Smooth muscle cell (in vitro differentiated cells): ENCODE measurements at regions not wholly inside any gene's neighbourhood (a gene's known extent, or its start where the extent isn't known, plus 50 kb on each side); places are given as distances from the start of the nearest gene placed in this dataset.

Experiments
- DNase-seq: peaks from one replicate; lab custom pipeline; 2025; ENCODE audit not compliant: unreplicated experiment; lab: John Stamatoyannopoulos, UW
- H2AFZ ChIP-seq: fragments of 200-600 bp; sonication (generic); 2 replicates; pipeline ENCODE4 v1.6.0; 2016; ENCODE audit warnings: antibody characterized with exemption, low read depth, mild to moderate bottlenecking
- H3F3A ChIP-seq: fragments of 200-600 bp; sonication (generic); 2 replicates; pipeline ENCODE4 v1.6.0; 2017; ENCODE audit warnings: antibody characterized with exemption, low read depth
- H3K27ac ChIP-seq: fragments of 200-600 bp; sonication (generic); 2 replicates; pipeline ENCODE4 v1.5.1; 2016; ENCODE audit warnings: low read depth, mild to moderate bottlenecking
- H3K27me3 ChIP-seq: fragments of 200-600 bp; sonication (generic); 2 replicates; pipeline ENCODE4 v1.6.1; 2016; ENCODE audit warnings: low read depth, mild to moderate bottlenecking
- H3K36me3 ChIP-seq: fragments of 200-600 bp; sonication (generic); 2 replicates; pipeline ENCODE4 v1.5.1; 2016; ENCODE audit warnings: low read depth
- H3K4me1 ChIP-seq: fragments of 200-600 bp; sonication (generic); 2 replicates; pipeline ENCODE4 v1.5.1; 2016; ENCODE audit warnings: low read depth
- H3K4me2 ChIP-seq: fragments of 200-600 bp; sonication (generic); 2 replicates; pipeline ENCODE4 v1.6.0; 2016; ENCODE audit warnings: mild to moderate bottlenecking
- H3K4me3 ChIP-seq: fragments of 200-600 bp; sonication (generic); 2 replicates; pipeline ENCODE4 v1.5.1; 2016; ENCODE audit warnings: mild to moderate bottlenecking
- H3K79me2 ChIP-seq: fragments of 200-600 bp; sonication (generic); 2 replicates; pipeline ENCODE4 v1.6.0; 2016; ENCODE audit warnings: low read depth, mild to moderate bottlenecking
- H3K9ac ChIP-seq: fragments of 200-600 bp; sonication (generic); 2 replicates; pipeline ENCODE4 v1.6.0; 2016; ENCODE audit warnings: low read depth
- H3K9me3 ChIP-seq: fragments of 200-600 bp; sonication (generic); replicated peaks from 2 replicates; pipeline ENCODE4 v1.5.1; 2016; ENCODE audit warnings: low read depth
- H4K20me1 ChIP-seq: fragments of 200-600 bp; sonication (generic); 2 replicates; pipeline ENCODE4 v1.6.0; 2016; ENCODE audit warnings: low read depth
- CTCF ChIP-seq: fragments of 200-600 bp; sonication (generic); IDR thresholded peaks from 2 replicates; pipeline ENCODE4 v1.5.1; 2017; ENCODE audit warnings: borderline replicate concordance, mild to moderate bottlenecking, antibody characterized with exemption; ENCODE audit not compliant: insufficient read depth, poor library complexity, severe bottlenecking
- WGBS: methylation state at CpG from one replicate; pipeline ENCODE4 v1.1.7; 2016; ENCODE audit warnings: low lambda C conversion rate; 5-methylcytosine and 5-hydroxymethylcytosine counted together

GRCh38 chr4:54844911-54845310 lies 187.2 kb downstream of the KIT start:
- H3F3A ChIP-seq: no peaks in the 10 kb centered on the region
- no peak overlapping the region for H2AFZ ChIP-seq
- no peak overlapping the region for H3K4me2 ChIP-seq
- no peaks in the 10 kb centered on the region for H3K36me3 ChIP-seq
- no peak for DNase-seq
- H3K27me3 ChIP-seq: no peaks in the 10 kb centered on the region
- 90% methylated on average over 2 of the region's 2 CpGs for WGBS
- H3K9ac ChIP-seq: no peak overlapping the region
- H3K27ac ChIP-seq: no peak overlapping the region
- no peak overlapping the region for H3K4me3 ChIP-seq
- H3K79me2 ChIP-seq: no peaks in the 10 kb centered on the region
- H3K9me3 ChIP-seq: no peaks in the 10 kb centered on the region
- no peak for TF ChIP-seq CTCF
- H4K20me1 ChIP-seq: no peaks in the 10 kb centered on the region
- H3K4me1 ChIP-seq: no peaks in the 10 kb centered on the region

GRCh38 chr4:54843946-54844345 lies 186.2 kb downstream of the KIT start:
- no peak overlapping the region for H2AFZ ChIP-seq
- no peak overlapping the region for H3K27ac ChIP-seq
- H3K27me3 ChIP-seq: no peaks in the 10 kb centered on the region
- H3K36me3 ChIP-seq: no peaks in the 10 kb centered on the region
- WGBS: 76% methylated on average over 3 of the region's 3 CpGs
- no peaks in the 10 kb centered on the region for H4K20me1 ChIP-seq
- H3K79me2 ChIP-seq: no peaks in the 10 kb centered on the region
- H3F3A ChIP-seq: no peaks in the 10 kb centered on the region
- TF ChIP-seq CTCF: no peak
- no peak overlapping the region for H3K4me3 ChIP-seq
- H3K9ac ChIP-seq: no peak overlapping the region
- no peaks in the 10 kb centered on the region for H3K4me1 ChIP-seq
- no peak for DNase-seq
- H3K9me3 ChIP-seq: no peaks in the 10 kb centered on the region
- no peak overlapping the region for H3K4me2 ChIP-seq

- Histone ChIP-seq H3K27ac (no peak overlapping the region), H3K9ac (no peak overlapping the region), H3K9me3 (no peaks in the 10 kb centered on the region), H3F3A (no peaks in the 10 kb centered on the region), H3K4me1 (no peaks in the 10 kb centered on the region), H3K4me3 (no peak overlapping the region), H3K79me2 (no peaks in the 10 kb centered on the region), H3K36me3 (no peaks in the 10 kb centered on the region), H4K20me1 (no peaks in the 10 kb centered on the region), H3K27me3 (no peaks in the 10 kb centered on the region), H3K4me2 (no peak overlapping the region), H2AFZ (no peak overlapping the region)
- TF ChIP-seq CTCF: no peak
- no peak for DNase-seq
- 89% methylated on average over 6 of the region's 6 CpGs for WGBS
These were observed 185.3 kb downstream of the KIT start for GRCh38 chr4:54843106-54843505.

GRCh38 chr4:54842656-54843055 lies 184.9 kb downstream of the KIT start:
- no peak overlapping the region for H2AFZ ChIP-seq
- no peaks in the 10 kb centered on the region for H3K4me1 ChIP-seq
- no peaks in the 10 kb centered on the region for H3F3A ChIP-seq
- DNase-seq: no peak
- no peaks in the 10 kb centered on the region for H3K9me3 ChIP-seq
- H3K9ac ChIP-seq: no peak overlapping the region
- no peaks in the 10 kb centered on the region for H3K79me2 ChIP-seq
- no peaks in the 10 kb centered on the region for H4K20me1 ChIP-seq
- no peak for TF ChIP-seq CTCF
- no peaks in the 10 kb centered on the region for H3K27me3 ChIP-seq
- WGBS: 53% methylated on average over 5 of the region's 5 CpGs
- no peak overlapping the region for H3K4me3 ChIP-seq
- H3K36me3 ChIP-seq: no peaks in the 10 kb centered on the region
- H3K4me2 ChIP-seq: no peak overlapping the region
- H3K27ac ChIP-seq: no peak overlapping the region
